K562 (cell line): ENCODE measurements at regions not wholly inside any gene's neighbourhood (a gene's known extent, or its start where the extent isn't known, plus 50 kb on each side); places are given as distances from the start of the nearest gene placed in this dataset.

Source experiments
- MYC ChIP-seq, 2 experiments: fragments of 250-450 bp in 1 of 2; sonication (Bioruptor Pico) in 1 of 2; IDR thresholded peaks; 2 replicates each; pipeline versions ENCODE4 v1.5.1 to v1.6.1; 2012 to 2021; ENCODE audit warnings: low read depth in 2 of 2, borderline replicate concordance in 1 of 2, improper control_type of control experiment in 1 of 2, low read length in 1 of 2, mild to moderate bottlenecking in 1 of 2, moderate library complexity in 1 of 2
- POLR2AphosphoS5 ChIP-seq: IDR thresholded peaks from 2 replicates; pipeline ENCODE4 v1.6.1; 2011; ENCODE audit warnings: mild to moderate bottlenecking, low read depth, low read length, moderate library complexity; ENCODE audit not compliant: control insufficient read depth, insufficient read depth
- PRMT5 ChIP-seq: sonication (generic); formaldehyde crosslinking; IDR thresholded peaks from 2 replicates; pipeline ENCODE4 v1.5.0; 2020; ENCODE audit warnings: missing genetic modification reagents
- RAD51 ChIP-seq: fragments of 450-650 bp; IDR thresholded peaks from 2 replicates; pipeline ENCODE4 v1.7.1; 2016; ENCODE audit warnings: low read depth, mild to moderate bottlenecking, borderline replicate concordance
- ZNF12 ChIP-seq: sonication (generic); formaldehyde crosslinking; IDR thresholded peaks from 2 replicates; pipeline ENCODE4 v1.4.0; 2020; ENCODE audit warnings: mild to moderate bottlenecking, missing genetic modification reagents
- ZNF830 ChIP-seq: fragments of 250-450 bp; sonication (Bioruptor Pico); IDR thresholded peaks from 2 replicates; pipeline ENCODE4 v1.5.0; 2021; ENCODE audit warnings: mild to moderate bottlenecking
- TF ChIP-seq, protein P1 (sequence below): sonication (generic); formaldehyde crosslinking; IDR thresholded peaks from 2 replicates; pipeline ENCODE4 v1.9.0; 2022; ENCODE audit warnings: mild to moderate bottlenecking, missing genetic modification reagents
- TF ChIP-seq, protein P2 (sequence below), 2 experiments: fragments of 450-650 bp; formaldehyde crosslinking in 1 of 2; IDR thresholded peaks; 2 replicates each; pipeline versions ENCODE4 v1.4.0 to v1.6.1; 2014 to 2020; ENCODE audit warnings: mild to moderate bottlenecking in 2 of 2, borderline replicate concordance in 1 of 2, low read depth in 1 of 2
- TF ChIP-seq, protein P3 (sequence below): IDR thresholded peaks from 2 replicates; pipeline ENCODE4 v1.6.1; 2016; ENCODE audit warnings: missing genetic modification characterization, missing compliant biosample characterization

DNA sequence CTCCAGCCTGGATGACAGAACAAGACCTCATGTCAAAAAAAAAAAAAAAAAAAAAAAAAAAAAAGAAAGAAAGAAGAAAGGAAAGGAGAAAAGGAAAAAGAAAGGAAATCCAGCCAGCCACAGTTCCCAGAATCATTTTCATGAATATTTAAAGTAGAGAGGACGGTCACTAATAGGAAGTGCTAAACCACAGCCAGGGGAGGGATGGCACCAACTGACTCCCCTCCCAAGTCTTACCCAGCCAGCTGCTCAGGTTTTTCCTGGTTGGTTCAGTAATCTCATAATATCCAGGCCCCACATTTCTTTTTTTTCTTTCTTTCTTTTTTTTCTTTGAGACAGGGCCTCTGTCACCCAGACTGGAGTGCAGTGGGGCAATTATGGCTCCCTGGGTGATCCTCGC, 63.9 kb upstream of the AK4 start:
- TF ChIP-seq, protein P1, sequence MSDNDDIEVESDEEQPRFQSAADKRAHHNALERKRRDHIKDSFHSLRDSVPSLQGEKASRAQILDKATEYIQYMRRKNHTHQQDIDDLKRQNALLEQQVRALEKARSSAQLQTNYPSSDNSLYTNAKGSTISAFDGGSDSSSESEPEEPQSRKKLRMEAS (CRISPR knock-in tag): no peak
- TF ChIP-seq ZNF12 (CRISPR knock-in tag): no peak
- TF ChIP-seq MYC (IDR thresholded peaks at IDR 0.05; ENCODE audit: low read depth, low read length): no peak
- no peak for TF ChIP-seq MYC (CRISPR knock-in tag; IDR thresholded peaks at IDR 0.05; ENCODE audit: borderline replicate concordance, low read depth)
- no peak for TF ChIP-seq POLR2AphosphoS5
- TF ChIP-seq PRMT5 (CRISPR knock-in tag): no peak
- TF ChIP-seq, protein P2, sequence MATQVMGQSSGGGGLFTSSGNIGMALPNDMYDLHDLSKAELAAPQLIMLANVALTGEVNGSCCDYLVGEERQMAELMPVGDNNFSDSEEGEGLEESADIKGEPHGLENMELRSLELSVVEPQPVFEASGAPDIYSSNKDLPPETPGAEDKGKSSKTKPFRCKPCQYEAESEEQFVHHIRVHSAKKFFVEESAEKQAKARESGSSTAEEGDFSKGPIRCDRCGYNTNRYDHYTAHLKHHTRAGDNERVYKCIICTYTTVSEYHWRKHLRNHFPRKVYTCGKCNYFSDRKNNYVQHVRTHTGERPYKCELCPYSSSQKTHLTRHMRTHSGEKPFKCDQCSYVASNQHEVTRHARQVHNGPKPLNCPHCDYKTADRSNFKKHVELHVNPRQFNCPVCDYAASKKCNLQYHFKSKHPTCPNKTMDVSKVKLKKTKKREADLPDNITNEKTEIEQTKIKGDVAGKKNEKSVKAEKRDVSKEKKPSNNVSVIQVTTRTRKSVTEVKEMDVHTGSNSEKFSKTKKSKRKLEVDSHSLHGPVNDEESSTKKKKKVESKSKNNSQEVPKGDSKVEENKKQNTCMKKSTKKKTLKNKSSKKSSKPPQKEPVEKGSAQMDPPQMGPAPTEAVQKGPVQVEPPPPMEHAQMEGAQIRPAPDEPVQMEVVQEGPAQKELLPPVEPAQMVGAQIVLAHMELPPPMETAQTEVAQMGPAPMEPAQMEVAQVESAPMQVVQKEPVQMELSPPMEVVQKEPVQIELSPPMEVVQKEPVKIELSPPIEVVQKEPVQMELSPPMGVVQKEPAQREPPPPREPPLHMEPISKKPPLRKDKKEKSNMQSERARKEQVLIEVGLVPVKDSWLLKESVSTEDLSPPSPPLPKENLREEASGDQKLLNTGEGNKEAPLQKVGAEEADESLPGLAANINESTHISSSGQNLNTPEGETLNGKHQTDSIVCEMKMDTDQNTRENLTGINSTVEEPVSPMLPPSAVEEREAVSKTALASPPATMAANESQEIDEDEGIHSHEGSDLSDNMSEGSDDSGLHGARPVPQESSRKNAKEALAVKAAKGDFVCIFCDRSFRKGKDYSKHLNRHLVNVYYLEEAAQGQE (IDR thresholded peaks at IDR 0.05; ENCODE audit: borderline replicate concordance): no peak
- TF ChIP-seq, protein P2 (CRISPR knock-in tag; IDR thresholded peaks at IDR 0.05; ENCODE audit: low read depth): no peak
- TF ChIP-seq, protein P3, sequence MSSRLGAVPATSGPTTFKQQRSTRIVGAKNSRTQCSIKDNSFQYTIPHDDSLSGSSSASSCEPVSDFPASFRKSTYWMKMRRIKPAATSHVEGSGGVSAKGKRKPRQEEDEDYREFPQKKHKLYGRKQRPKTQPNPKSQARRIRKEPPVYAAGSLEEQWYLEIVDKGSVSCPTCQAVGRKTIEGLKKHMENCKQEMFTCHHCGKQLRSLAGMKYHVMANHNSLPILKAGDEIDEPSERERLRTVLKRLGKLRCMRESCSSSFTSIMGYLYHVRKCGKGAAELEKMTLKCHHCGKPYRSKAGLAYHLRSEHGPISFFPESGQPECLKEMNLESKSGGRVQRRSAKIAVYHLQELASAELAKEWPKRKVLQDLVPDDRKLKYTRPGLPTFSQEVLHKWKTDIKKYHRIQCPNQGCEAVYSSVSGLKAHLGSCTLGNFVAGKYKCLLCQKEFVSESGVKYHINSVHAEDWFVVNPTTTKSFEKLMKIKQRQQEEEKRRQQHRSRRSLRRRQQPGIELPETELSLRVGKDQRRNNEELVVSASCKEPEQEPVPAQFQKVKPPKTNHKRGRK (tag): no peak
- TF ChIP-seq ZNF830: no peak
- TF ChIP-seq RAD51: no peak
